ENCODE measurements at regions not wholly inside any gene's neighbourhood (a gene's known extent, or its start where the extent isn't known, plus 50 kb on each side); places are given as distances from the start of the nearest gene placed in this dataset.

DNA sequence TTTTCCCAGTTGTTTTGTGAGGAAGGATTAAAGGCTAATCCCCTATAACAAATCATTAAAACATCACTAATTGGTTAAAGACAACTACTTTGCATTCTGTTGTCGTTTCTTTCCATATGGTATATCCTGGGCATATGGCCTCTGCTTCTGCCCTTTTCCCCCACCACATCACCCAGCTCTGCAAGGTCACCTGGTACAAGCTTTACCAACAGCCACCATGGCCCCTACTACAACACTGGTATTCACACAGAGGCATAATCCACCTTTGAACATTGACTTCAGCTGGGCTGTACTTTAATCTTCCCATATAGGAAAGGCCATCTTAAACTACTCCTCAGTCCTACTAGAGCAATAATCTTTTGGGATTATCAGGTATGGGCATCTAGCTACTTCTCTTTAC lies 866.1 kb downstream of the TLE4 start:
- CTCF ChIA-PET, result interaction anchor here (0.6 kb wide), 1 partner anchor 1085 kb away, joined by 3 read pairs; no protein-coding TSS in a partner anchor
- TF ChIP-seq, protein P1, sequence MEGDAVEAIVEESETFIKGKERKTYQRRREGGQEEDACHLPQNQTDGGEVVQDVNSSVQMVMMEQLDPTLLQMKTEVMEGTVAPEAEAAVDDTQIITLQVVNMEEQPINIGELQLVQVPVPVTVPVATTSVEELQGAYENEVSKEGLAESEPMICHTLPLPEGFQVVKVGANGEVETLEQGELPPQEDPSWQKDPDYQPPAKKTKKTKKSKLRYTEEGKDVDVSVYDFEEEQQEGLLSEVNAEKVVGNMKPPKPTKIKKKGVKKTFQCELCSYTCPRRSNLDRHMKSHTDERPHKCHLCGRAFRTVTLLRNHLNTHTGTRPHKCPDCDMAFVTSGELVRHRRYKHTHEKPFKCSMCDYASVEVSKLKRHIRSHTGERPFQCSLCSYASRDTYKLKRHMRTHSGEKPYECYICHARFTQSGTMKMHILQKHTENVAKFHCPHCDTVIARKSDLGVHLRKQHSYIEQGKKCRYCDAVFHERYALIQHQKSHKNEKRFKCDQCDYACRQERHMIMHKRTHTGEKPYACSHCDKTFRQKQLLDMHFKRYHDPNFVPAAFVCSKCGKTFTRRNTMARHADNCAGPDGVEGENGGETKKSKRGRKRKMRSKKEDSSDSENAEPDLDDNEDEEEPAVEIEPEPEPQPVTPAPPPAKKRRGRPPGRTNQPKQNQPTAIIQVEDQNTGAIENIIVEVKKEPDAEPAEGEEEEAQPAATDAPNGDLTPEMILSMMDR (conservative IDR thresholded peaks at IDR 0.05; ENCODE audit: low read depth), result no peak

DNA sequence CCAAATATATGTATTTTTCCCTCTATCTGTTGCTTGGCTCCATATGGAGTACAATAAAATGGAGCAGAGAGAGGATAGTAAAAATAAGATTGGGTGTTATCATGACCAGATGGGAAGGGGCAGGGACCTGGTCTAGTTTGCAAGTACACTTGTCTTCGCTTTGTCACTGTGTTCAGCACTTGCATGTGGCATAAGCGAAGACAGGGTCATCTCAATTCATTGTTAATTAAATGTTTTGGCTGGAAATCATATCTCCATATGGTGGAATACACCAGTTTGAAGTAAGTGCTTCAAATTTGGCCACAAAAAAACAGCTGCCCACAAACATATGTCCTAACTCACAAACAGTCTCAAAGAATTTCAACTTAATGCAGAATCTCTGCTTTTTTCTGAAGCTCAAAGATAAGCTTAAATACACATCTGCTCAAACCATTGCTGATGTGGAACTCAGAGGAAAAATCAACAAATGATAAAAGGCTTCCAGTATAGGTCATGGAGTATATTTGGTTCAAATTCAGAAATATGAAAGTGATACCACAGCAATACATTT lies 865.4 kb downstream of the TLE4 start:
- ChIA-PET POLR2A (ENCODE audit: low non-redundant PET) (no interaction called here), CTCF (no interaction called here)
- TF ChIP-seq, protein P1 (conservative IDR thresholded peaks at IDR 0.05; ENCODE audit: low read depth), result no peak
- no peak overlapping the region for H3K27ac ChIP-seq
- no peak for DNase-seq (ENCODE audit: low spot score)

More for the DNA sequence above, 866.1 kb downstream of the TLE4 start:
- POLR2A ChIA-PET (ENCODE audit: low non-redundant PET), result no interaction called here
- no peak for DNase-seq (ENCODE audit: low spot score)
- H3K27ac ChIP-seq, result no peak overlapping the region

DNA sequence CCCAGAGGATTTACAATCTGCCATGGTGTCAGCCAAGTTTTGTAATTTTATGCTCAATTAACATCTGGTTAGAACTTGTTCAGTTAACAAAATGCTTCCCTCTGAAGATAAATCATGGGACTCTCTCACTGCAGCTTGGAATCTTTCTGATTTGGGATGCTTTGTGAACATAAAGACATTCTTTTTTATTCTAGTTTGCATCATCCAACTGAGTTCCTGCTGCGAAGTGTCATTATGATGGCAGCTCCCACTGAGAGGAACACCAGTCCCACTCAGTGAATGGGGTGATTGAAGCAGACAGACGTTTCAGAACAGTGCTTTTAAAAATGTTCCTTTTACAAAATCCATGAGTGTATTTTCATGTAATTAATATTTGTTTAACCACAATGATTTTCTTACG lies 863.8 kb downstream of the TLE4 start:
- ChIA-PET CTCF (no interaction called here), POLR2A (ENCODE audit: low non-redundant PET) (no interaction called here)
- H3K27ac ChIP-seq, result no peak overlapping the region
- TF ChIP-seq, protein P1 (conservative IDR thresholded peaks at IDR 0.05; ENCODE audit: low read depth), result no peak
- DNase-seq (ENCODE audit: low spot score), result no peak

DNA sequence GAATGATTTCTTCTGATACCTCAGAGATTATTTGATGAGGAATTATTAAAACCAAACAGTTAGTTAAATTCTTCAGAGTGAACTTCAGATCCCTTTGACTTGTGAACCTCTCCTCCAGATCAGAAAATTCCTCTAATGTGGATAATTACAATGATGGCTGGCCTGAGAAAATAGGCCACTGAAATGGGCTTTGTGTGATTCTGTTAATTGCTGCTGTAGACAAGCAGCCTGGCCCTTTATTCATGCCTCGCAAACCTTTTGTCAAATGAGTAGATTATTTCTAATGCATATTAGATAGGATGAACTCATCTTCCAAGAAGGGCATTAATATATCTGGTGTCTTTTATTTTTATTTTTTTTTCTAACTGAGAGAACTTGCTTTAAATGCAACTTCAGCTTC lies 855.2 kb downstream of the TLE4 start:
- no peak overlapping the region for H3K27ac ChIP-seq
- DNase-seq (ENCODE audit: low spot score), result no peak
- TF ChIP-seq, protein P1 (conservative IDR thresholded peaks at IDR 0.05; ENCODE audit: low read depth), result no peak
- CTCF ChIA-PET, result interaction anchor here (0.6 kb wide), 1 partner anchor 546 kb away, joined by 5 read pairs; no protein-coding TSS in a partner anchor
- POLR2A ChIA-PET (ENCODE audit: low non-redundant PET), result no interaction called here

DNA sequence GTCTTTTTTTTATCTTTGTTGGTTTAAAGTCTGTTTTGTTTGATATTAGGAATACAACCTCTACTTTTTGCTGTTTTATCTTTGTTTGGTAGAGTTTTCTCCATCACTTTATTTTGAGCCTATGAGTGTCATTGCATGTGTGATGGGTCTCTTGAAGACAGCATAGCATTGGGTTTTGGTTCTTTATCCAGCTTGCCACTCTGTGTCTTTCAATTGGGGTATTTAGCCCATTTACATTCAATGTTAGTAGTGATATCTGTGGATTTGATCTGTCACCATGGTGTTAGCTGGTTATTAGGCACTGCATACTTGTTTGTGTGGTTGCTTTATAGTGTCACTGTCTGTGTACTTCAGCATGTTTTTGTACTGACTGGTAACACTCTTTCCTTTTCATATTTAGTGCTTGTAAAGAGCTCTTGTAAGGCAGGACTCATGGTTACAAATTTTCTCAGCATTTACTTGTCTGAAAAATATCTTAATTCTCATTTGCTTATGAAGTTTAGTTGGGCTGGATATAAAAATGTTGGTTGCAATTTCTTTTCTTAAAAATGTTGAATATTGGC lies 845.5 kb downstream of the TLE4 start:
- ChIA-PET CTCF (no interaction called here), POLR2A (ENCODE audit: low non-redundant PET) (no interaction called here)
- TF ChIP-seq, protein P1 (conservative IDR thresholded peaks at IDR 0.05; ENCODE audit: low read depth), result no peak
- no peak for DNase-seq (ENCODE audit: low spot score)
- H3K27ac ChIP-seq, result no peak overlapping the region

DNA sequence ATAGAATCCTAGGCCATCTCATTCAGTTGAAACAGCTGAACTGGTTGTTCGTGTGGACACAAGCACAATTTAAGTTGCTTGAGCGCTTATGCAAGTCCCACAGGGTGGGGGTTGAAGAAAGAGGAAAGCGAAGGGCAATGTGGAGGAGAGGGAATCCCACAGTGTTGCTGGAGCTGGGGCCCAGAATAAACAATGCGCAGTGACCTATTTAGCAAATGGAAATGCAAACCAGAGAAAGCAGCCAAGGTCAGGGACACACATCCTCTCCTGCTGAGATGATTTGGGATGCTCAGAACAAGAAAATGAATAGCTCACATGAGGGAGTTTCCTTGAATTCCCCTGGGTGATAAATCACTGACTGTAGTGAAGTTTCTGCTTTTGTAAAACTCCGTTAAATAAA lies 838.3 kb downstream of the TLE4 start:
- POLR2A ChIA-PET (ENCODE audit: low non-redundant PET), result no interaction called here
- TF ChIP-seq, protein P1 (conservative IDR thresholded peaks at IDR 0.05; ENCODE audit: low read depth), result no peak
- CTCF ChIA-PET, result interaction anchor here (0.6 to 0.7 kb wide), 2 partner anchors 119 to 603 kb away, joined by 3 to 4 read pairs; no protein-coding TSS in a partner anchor
- no peak for DNase-seq (ENCODE audit: low spot score)
- H3K27ac ChIP-seq, result no peak overlapping the region
